ENCODE measurements at regions not wholly inside any gene's neighbourhood (a gene's known extent, or its start where the extent isn't known, plus 50 kb on each side); places are given as distances from the start of the nearest gene placed in this dataset.

DNA sequence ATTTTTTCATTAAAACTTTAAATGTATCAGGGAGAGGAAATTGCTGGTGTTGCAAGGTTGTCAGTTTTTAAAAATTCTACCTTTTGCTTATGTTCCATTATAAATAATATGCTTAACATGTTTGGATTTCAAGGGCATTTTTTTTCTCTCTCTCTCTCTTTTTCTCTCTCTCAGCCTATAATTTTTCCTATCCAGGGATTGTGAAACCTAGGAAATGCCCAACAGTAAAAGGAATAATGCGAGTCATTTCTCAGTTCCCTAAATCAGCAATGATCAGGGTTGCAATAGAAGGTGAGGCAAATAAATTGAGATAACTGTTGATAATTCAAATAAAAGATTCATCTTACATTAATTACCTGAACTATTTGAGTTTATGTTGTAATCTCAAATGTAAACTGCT, 53.2 kb upstream of the IFNGR1 start:
- H3K9me3 ChIP-seq: no peaks in the 10 kb centered on the region
- H3K27me3 ChIP-seq (ENCODE audit: insufficient read depth in 3 of 3, low read length in 2 of 3): peaks cover 0 to 3% (median 0%) of the 10 kb centered on the region in 3 donors
- no peak for DNase-seq
- WGBS, 3 donors: 77 to 90% (median 84%) methylated on average over 1 of the region's 1 CpG
- intact Hi-C loops (cut with DNase I): loop anchor here (2.0 to 5.0 kb wide), 3 partner anchors 42 to 370 kb away; no protein-coding TSS in a partner anchor
- ATAC-seq: no peak
- H3K4me3 ChIP-seq: no peak overlapping the region
- TF ChIP-seq, protein P1, sequence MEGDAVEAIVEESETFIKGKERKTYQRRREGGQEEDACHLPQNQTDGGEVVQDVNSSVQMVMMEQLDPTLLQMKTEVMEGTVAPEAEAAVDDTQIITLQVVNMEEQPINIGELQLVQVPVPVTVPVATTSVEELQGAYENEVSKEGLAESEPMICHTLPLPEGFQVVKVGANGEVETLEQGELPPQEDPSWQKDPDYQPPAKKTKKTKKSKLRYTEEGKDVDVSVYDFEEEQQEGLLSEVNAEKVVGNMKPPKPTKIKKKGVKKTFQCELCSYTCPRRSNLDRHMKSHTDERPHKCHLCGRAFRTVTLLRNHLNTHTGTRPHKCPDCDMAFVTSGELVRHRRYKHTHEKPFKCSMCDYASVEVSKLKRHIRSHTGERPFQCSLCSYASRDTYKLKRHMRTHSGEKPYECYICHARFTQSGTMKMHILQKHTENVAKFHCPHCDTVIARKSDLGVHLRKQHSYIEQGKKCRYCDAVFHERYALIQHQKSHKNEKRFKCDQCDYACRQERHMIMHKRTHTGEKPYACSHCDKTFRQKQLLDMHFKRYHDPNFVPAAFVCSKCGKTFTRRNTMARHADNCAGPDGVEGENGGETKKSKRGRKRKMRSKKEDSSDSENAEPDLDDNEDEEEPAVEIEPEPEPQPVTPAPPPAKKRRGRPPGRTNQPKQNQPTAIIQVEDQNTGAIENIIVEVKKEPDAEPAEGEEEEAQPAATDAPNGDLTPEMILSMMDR (IDR thresholded peaks at IDR 0.05): no peak
- H3K36me3 ChIP-seq (ENCODE audit: insufficient read depth in 1 of 2, low read depth in 1 of 2): no peaks in the 10 kb centered on the region
- H3K27ac ChIP-seq: no peak overlapping the region
- H3K4me1 ChIP-seq: no peaks in the 10 kb centered on the region

DNA sequence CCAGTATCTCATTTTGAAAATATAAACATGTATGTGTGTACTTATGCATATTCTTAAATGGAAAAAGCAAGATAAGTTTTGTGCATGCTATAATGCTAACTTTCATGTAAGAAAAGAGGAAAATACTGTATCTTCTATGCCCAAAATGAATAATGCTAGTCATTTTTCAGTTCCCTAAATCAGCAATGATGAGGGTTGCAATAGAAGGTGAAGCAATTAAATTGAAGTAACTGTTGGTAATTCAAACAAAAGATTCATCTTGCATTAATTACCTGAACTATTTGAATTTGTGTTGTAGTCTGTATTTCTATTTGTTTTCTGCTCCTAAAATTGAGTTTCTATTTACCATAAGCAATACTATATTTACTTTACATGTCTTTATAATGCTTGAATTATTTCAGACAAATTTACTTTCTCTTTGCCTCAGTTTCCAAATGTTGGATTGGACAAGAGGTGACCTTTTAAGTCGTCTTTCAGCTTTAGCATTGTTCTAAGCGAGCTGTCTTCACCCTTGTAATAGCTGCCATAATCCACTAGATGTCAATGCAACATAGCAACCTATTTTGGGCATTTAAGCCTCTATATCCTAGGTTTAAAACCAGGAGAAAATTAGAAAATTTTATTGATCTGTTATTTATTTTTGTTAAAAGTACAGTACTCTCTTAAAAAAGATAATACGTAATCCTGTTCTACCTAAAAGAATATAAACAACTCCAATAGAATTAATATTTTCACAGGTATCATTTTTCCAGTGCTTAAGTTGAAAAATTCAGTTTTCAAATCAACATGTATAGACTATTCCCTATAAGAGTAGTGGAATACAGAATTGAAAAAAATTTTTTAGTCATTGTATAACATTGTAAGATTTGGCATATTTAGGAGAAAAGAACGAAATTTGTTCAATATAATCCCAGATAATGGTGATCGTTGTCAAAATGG, 52.3 kb upstream of the IFNGR1 start:
- TF ChIP-seq, protein P1 (IDR thresholded peaks at IDR 0.05): peak; percentile 93
- Histone ChIP-seq H3K4me1 (no peaks in the 10 kb centered on the region), H3K9me3 (no peaks in the 10 kb centered on the region), H3K27ac (no peak overlapping the region), H3K4me3 (no peak overlapping the region), H3K27me3 (ENCODE audit: insufficient read depth in 3 of 3, low read length in 2 of 3) (no peaks in the 10 kb centered on the region), H3K36me3 (ENCODE audit: insufficient read depth in 1 of 2, low read depth in 1 of 2) (no peaks in the 10 kb centered on the region)
- intact Hi-C loops (cut with DNase I): loop anchor here (2.0 to 5.0 kb wide), 3 partner anchors 43 to 371 kb away; no protein-coding TSS in a partner anchor
- 39 to 44% (median 43%) methylated on average over 5 of the region's 5 CpGs for WGBS, 3 donors
- DNase-seq: no peak
- ATAC-seq: peak in 3 of 4 donors; percentile 70 to 84 (median 76)

DNA sequence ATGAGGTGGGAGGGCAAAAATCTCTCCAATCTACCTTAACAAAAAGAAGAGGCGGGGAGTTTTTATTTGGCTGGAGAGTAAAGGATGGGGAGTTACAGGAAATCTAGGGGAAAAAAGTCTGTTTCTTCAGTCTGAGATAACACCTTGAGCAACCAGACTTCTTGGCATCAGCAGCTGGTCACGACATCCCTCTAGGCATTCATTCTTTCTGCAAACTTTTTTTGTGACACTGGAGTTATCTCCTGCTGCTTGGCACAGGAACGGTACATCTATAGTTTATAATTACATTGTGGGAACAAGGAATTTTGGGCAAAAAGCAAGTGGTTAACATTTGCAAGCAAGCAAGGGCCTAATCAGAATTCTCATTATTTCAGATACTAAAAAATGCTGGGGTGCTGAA, 50.6 kb upstream of the IFNGR1 start:
- no peak for DNase-seq
- Histone ChIP-seq H3K36me3 (ENCODE audit: insufficient read depth in 1 of 2, low read depth in 1 of 2) (no peaks in the 10 kb centered on the region), H3K27me3 (ENCODE audit: insufficient read depth in 3 of 3, low read length in 2 of 3) (no peaks in the 10 kb centered on the region), H3K27ac (no peak overlapping the region), H3K4me1 (peaks cover 3% of the 10 kb centered on the region), H3K9me3 (no peaks in the 10 kb centered on the region), H3K4me3 (no peak overlapping the region)
- TF ChIP-seq, protein P1 (IDR thresholded peaks at IDR 0.05): no peak
- intact Hi-C loops (cut with DNase I): loop anchor here (1.0 to 5.0 kb wide), 3 partner anchors 147 to 372 kb away; no protein-coding TSS in a partner anchor
- no peak for ATAC-seq
- WGBS, 3 donors: 62 to 74% (median 72%) methylated on average over 3 of the region's 3 CpGs

DNA sequence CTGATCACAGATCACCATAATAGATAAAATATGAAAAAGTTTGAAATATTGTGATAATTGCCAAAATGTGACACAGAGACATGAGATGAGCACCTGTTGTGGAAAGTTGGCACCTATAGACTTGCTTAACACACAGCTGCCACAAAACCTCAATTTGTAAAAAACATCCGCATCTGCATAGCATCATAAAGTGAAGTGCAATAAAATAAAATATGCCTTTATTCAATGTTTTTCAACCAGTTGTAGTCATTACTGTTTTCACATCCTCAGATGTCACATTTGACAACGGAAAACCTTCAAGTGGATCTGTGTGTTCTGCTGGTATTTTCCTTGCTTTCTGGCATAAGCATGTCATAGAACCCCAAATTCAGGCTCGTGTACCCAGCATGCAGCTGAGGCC, 50.2 kb upstream of the IFNGR1 start:
- H3K9me3 ChIP-seq: no peaks in the 10 kb centered on the region
- 54 to 71% (median 56%) methylated on average over 3 of the region's 3 CpGs for WGBS, 3 donors
- H3K27me3 ChIP-seq (ENCODE audit: insufficient read depth in 3 of 3, low read length in 2 of 3): no peaks in the 10 kb centered on the region
- DNase-seq: no peak
- no peak overlapping the region for H3K27ac ChIP-seq
- no peaks in the 10 kb centered on the region for H3K36me3 ChIP-seq (ENCODE audit: insufficient read depth in 1 of 2, low read depth in 1 of 2)
- intact Hi-C loops (cut with DNase I): loop anchor here in 1 of 2 donors (1.0 to 5.0 kb wide), 2 partner anchors 175 to 373 kb away; no protein-coding TSS in a partner anchor
- TF ChIP-seq, protein P1 (IDR thresholded peaks at IDR 0.05): no peak
- peaks cover 3% of the 10 kb centered on the region for H3K4me1 ChIP-seq
- no peak for ATAC-seq
- H3K4me3 ChIP-seq: no peak overlapping the region
